GM18505 (cell line): ENCODE measurements at regions not wholly inside any gene's neighbourhood (a gene's known extent, or its start where the extent isn't known, plus 50 kb on each side); places are given as distances from the start of the nearest gene placed in this dataset.

Experiments used
- ATAC-seq: cut with Tn5 transposase; IDR thresholded peaks from one replicate; pipeline ENCODE4 v1.9.1; 2021; ENCODE audit not compliant: unreplicated experiment
- POLR2A ChIP-seq: IDR thresholded peaks from 4 replicates; pipeline ENCODE4 v1.6.1; 2011; ENCODE audit warnings: borderline replicate concordance; ENCODE audit not compliant: insufficient read depth, insufficient read length; ENCODE audit errors: extremely low read depth

GRCh38 chr5:138660051-138660572 lies 84.9 kb upstream of the HSPA9 start:
- no peak for TF ChIP-seq POLR2A
- no peak for ATAC-seq

GRCh38 chr5:138659561-138659960 lies 84.4 kb upstream of the HSPA9 start:
- TF ChIP-seq POLR2A, result no peak

GRCh38 chr5:138659121-138659520 lies 83.9 kb upstream of the HSPA9 start:
- ATAC-seq, result no peak
- TF ChIP-seq POLR2A, result no peak

More at GRCh38 chr5:138659561-138659960, 84.4 kb upstream of the HSPA9 start:
- no peak for ATAC-seq

GRCh38 chr5:138658676-138659075 lies 83.5 kb upstream of the HSPA9 start:
- no peak for ATAC-seq
- no peak for TF ChIP-seq POLR2A

- no peak for ATAC-seq
- no peak for TF ChIP-seq POLR2A
Measured at GRCh38 chr5:138657360-138657759, 82.2 kb upstream of the HSPA9 start.

GRCh38 chr5:138656916-138657315 lies 81.7 kb upstream of the HSPA9 start:
- ATAC-seq, result no peak
- no peak for TF ChIP-seq POLR2A

GRCh38 chr5:138655530-138656190 lies 80.5 kb upstream of the HSPA9 start:
- no peak for TF ChIP-seq POLR2A
- no peak for ATAC-seq

- TF ChIP-seq POLR2A, result no peak
- peak; percentile 71 for ATAC-seq
Measured at GRCh38 chr5:138654281-138654867, 79.2 kb upstream of the HSPA9 start.

GRCh38 chr5:138653502-138653901 lies 78.3 kb upstream of the HSPA9 start:
- ATAC-seq, result no peak
- no peak for TF ChIP-seq POLR2A

GRCh38 chr5:138651767-138652117 lies 76.5 kb upstream of the HSPA9 start:
- TF ChIP-seq POLR2A, result no peak

GRCh38 chr5:138651058-138651766 lies 76.0 kb upstream of the HSPA9 start:
- TF ChIP-seq POLR2A, result no peak
- ATAC-seq, result no peak

More at GRCh38 chr5:138651767-138652117, 76.5 kb upstream of the HSPA9 start:
- no peak for ATAC-seq

- no peak for ATAC-seq
- no peak for TF ChIP-seq POLR2A
Measured at GRCh38 chr5:138650196-138650595, 75.0 kb upstream of the HSPA9 start.

GRCh38 chr5:138649775-138650174 lies 74.6 kb upstream of the HSPA9 start:
- no peak for TF ChIP-seq POLR2A
- ATAC-seq, result no peak

- ATAC-seq, result no peak
- no peak for TF ChIP-seq POLR2A
Measured at GRCh38 chr5:138649316-138649720, 74.1 kb upstream of the HSPA9 start.
